GM21423 (cell line): ENCODE measurements at regions not wholly inside any gene's neighbourhood (a gene's known extent, or its start where the extent isn't known, plus 50 kb on each side); places are given as distances from the start of the nearest gene placed in this dataset.

Experiments used
- ATAC-seq: cut with Tn5 transposase; IDR thresholded peaks from one replicate; pipeline ENCODE4 v1.9.1; 2021; ENCODE audit warnings: mild to moderate bottlenecking, moderate library complexity; ENCODE audit not compliant: unreplicated experiment

GRCh38 chr5:68475476-68475983, 260.0 kb downstream of the PIK3R1 start:
- ATAC-seq, result no peak

- ATAC-seq, result no peak
These were observed 261.3 kb downstream of the PIK3R1 start for GRCh38 chr5:68476854-68477253.

- no peak for ATAC-seq
These were observed 262.9 kb downstream of the PIK3R1 start for GRCh38 chr5:68478301-68479095.

GRCh38 chr5:68479524-68479923, 264.0 kb downstream of the PIK3R1 start:
- ATAC-seq, result no peak

- no peak for ATAC-seq
These were observed 264.9 kb downstream of the PIK3R1 start for GRCh38 chr5:68480335-68480940.

GRCh38 chr5:68482199-68482598, 266.6 kb downstream of the PIK3R1 start:
- no peak for ATAC-seq

GRCh38 chr5:68484307-68485068, 268.9 kb downstream of the PIK3R1 start:
- no peak for ATAC-seq

- no peak for ATAC-seq
These were observed 274.0 kb downstream of the PIK3R1 start for GRCh38 chr5:68489556-68489955.

- no peak for ATAC-seq
These were observed 274.9 kb downstream of the PIK3R1 start for GRCh38 chr5:68490406-68490805.

GRCh38 chr5:68494771-68495170, 279.2 kb downstream of the PIK3R1 start:
- no peak for ATAC-seq

GRCh38 chr5:68499987-68500386, 284.4 kb downstream of the PIK3R1 start:
- no peak for ATAC-seq

GRCh38 chr5:68500813-68501212, 285.3 kb downstream of the PIK3R1 start:
- no peak for ATAC-seq

- no peak for ATAC-seq
These were observed 287.0 kb downstream of the PIK3R1 start for GRCh38 chr5:68502531-68502930.

GRCh38 chr5:68504306-68504705, 288.8 kb downstream of the PIK3R1 start:
- no peak for ATAC-seq

GRCh38 chr5:68505917-68506860, 290.6 kb downstream of the PIK3R1 start:
- ATAC-seq, result no peak

GRCh38 chr5:68515514-68515913, 300.0 kb downstream of the PIK3R1 start:
- no peak for ATAC-seq

GRCh38 chr5:68518286-68518685, 302.7 kb downstream of the PIK3R1 start:
- no peak for ATAC-seq

- ATAC-seq, result no peak
These were observed 303.6 kb downstream of the PIK3R1 start for GRCh38 chr5:68519143-68519542.

- ATAC-seq, result no peak
These were observed 306.2 kb downstream of the PIK3R1 start for GRCh38 chr5:68521776-68522175.

- ATAC-seq, result no peak
These were observed 307.3 kb downstream of the PIK3R1 start for GRCh38 chr5:68522863-68523262.
